HUES48 (cell line): ENCODE measurements at regions not wholly inside any gene's neighbourhood (a gene's known extent, or its start where the extent isn't known, plus 50 kb on each side); places are given as distances from the start of the nearest gene placed in this dataset.
"Not testable (repeated sequence)": the region's sequence is repeated elsewhere in the genome, so short reads cannot be mapped to it uniquely, and the experiment has no call there.

Experiments used
- H3K27ac ChIP-seq: one replicate; pipeline ENCODE4 v1.7.0; 2013; ENCODE audit warnings: low read depth, low read length, inconsistent platforms
- H3K27me3 ChIP-seq: 2 replicates; pipeline ENCODE4 v1.6.1; 2013; ENCODE audit warnings: mild to moderate bottlenecking, low read length; ENCODE audit not compliant: control insufficient read depth, insufficient read depth
- H3K36me3 ChIP-seq: 2 replicates; pipeline ENCODE4 v1.6.1; 2013; ENCODE audit warnings: low read length; ENCODE audit not compliant: control insufficient read depth, insufficient read depth
- H3K4me1 ChIP-seq: 2 replicates; pipeline ENCODE4 v1.6.1; 2013; ENCODE audit warnings: mild to moderate bottlenecking, low read length; ENCODE audit not compliant: control insufficient read depth, insufficient read depth
- H3K4me3 ChIP-seq: 2 replicates; pipeline ENCODE4 v1.5.1; 2013; ENCODE audit warnings: mild to moderate bottlenecking, low read depth, low read length
- H3K9ac ChIP-seq: 2 replicates; pipeline ENCODE4 v1.6.1; 2013; ENCODE audit warnings: mild to moderate bottlenecking, low read depth, low read length, moderate library complexity
- H3K9me3 ChIP-seq: 2 replicates; pipeline ENCODE4 v1.6.1; 2013; ENCODE audit warnings: low read length; ENCODE audit not compliant: control insufficient read depth, insufficient read depth

- H3K9ac ChIP-seq, H3K36me3 ChIP-seq, H3K4me3 ChIP-seq, H3K27me3 ChIP-seq, H3K27ac ChIP-seq, H3K4me1 ChIP-seq, H3K9me3 ChIP-seq: not testable (repeated sequence)
Observed at GRCh38 chr3:75590382-75590781, 73.7 kb upstream of the FRG2C start.

DNA sequence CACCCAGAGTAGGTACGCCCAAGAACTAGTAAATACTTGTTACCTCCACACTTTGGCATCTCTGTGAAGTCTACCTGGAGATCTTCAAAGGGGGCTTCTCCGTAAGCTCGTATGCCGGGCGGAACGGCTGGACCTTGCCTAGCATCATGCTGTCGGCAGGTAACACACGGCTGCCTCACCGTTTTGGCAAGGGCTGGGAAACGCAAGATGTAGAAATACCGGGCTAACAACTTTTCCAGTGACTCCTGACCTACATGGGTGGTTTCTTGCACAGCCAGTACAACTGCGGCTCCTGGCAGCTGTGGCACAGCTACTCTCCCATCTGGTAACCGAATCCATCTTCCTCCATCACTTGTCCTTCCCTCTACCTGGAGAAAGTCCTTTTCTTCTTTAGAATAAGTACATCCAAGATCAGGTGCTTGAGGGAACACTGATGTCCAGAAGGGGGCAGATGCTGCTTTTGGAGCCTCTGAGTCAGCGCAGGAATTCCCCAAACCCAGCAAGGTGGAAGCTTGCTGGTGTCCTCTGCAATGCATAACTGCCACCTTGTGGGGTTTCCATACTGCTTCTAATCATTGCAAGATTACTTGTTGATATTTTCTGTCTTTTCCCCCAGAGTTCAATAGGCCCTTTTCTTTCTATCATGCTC, 59.7 kb upstream of the FRG2C start:
- not testable (repeated sequence) for H3K9ac ChIP-seq, H3K9me3 ChIP-seq, H3K4me1 ChIP-seq, H3K4me3 ChIP-seq, H3K36me3 ChIP-seq, H3K27me3 ChIP-seq, H3K27ac ChIP-seq

DNA sequence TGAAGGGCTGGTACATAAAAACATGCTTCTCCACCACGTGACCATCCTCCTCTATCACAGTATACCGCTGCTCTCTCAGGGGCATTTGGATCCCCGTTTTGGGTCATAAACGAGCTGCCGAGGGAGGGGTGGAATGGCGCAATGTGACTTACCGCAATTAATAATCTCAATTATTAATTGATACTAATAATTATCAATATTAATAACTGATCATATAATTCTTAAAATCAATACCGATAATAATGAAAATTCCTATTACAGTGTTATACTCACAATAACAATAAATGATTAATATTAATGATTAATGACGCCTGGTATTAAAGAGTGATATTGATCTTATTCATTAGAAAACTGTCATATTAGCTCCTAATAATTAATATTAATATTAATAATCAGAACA, 56.1 kb upstream of the FRG2C start:
- H3K27ac ChIP-seq, H3K36me3 ChIP-seq, H3K4me3 ChIP-seq, H3K9me3 ChIP-seq, H3K27me3 ChIP-seq, H3K4me1 ChIP-seq, H3K9ac ChIP-seq: not testable (repeated sequence)

GRCh38 chr3:75609598-75609997, 54.5 kb upstream of the FRG2C start:
- not testable (repeated sequence) for H3K4me3 ChIP-seq, H3K27me3 ChIP-seq, H3K9me3 ChIP-seq, H3K9ac ChIP-seq, H3K4me1 ChIP-seq, H3K27ac ChIP-seq, H3K36me3 ChIP-seq

GRCh38 chr3:75610773-75611172, 53.4 kb upstream of the FRG2C start:
- Histone ChIP-seq H3K4me3 (no peak overlapping the region), H3K27ac (no peak overlapping the region), H3K27me3 (no peaks in the 10 kb centered on the region; the same call in 1 of the 2 replicates), H3K9me3 (no peaks in the 10 kb centered on the region), H3K4me1 (no peaks in the 10 kb centered on the region), H3K9ac (no peak overlapping the region), H3K36me3 (no peaks in the 10 kb centered on the region)

DNA sequence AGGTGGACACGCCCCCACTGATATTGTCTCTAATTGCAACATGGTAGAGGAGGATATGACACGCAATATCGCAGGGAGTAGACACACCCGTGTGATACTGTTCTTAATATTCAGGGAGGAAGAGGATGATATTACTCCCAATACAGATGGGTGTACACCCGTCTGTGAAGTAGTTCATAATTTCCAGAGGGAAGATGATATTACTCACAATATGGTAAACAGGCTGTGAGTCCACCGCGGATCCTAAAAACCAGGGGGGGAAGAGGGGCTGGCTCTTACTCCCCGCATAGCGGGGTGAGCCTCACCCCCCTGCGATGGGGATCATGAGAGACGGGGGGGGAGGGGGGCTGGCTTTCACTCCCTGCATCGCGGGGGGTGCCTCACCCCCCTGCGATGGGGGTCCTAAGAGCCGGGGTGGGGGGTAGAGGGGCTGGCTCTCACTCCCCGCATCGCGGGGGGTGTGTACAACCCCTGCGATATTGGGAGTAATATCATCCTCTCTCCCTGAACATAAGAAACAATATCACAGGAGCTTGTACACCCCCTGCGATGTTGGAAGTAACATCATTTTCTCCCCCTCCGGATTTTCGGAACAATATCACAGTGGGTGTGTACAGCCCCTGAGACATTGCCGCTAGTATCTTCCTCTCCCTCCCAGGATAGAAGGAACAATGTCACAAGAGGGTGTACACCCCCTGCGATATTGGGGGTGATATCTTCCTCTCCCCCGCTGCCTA, 52.2 kb upstream of the FRG2C start:
- H3K9ac ChIP-seq, H3K27ac ChIP-seq, H3K4me1 ChIP-seq, H3K36me3 ChIP-seq, H3K4me3 ChIP-seq, H3K9me3 ChIP-seq, H3K27me3 ChIP-seq: not testable (repeated sequence)
